NCI-H2196 (cell line): ENCODE measurements at regions not wholly inside any gene's neighbourhood (a gene's known extent, or its start where the extent isn't known, plus 50 kb on each side); places are given as distances from the start of the nearest gene placed in this dataset.
A peak's percentile ranks its signal among the peaks of the same experiment; 100 is the strongest.

Experiments used
- DNase-seq: peaks from one replicate; lab custom pipeline; 2025; ENCODE audit not compliant: unreplicated experiment; lab: John Stamatoyannopoulos, UW

DNA sequence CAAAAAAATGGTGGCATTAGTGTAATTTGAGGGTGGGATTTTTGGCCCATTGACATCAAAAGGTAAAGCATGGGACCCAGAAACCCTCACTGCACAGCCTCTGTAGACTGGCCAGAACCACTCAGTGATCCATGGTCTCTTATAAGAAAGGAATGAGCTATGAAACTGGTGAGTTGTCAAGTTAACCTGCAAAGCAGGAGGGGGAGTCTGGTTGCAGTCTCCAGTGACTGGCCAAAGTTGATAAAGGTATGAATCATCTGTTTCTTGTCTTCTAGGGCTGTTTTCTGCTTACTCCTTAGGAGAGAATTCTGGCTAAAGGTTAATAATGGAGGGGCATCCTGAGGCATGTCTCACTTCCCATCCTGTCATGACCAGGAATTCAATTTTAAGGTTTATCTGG is 325.2 kb downstream of the TLR4 start:
- no peak for DNase-seq

DNA sequence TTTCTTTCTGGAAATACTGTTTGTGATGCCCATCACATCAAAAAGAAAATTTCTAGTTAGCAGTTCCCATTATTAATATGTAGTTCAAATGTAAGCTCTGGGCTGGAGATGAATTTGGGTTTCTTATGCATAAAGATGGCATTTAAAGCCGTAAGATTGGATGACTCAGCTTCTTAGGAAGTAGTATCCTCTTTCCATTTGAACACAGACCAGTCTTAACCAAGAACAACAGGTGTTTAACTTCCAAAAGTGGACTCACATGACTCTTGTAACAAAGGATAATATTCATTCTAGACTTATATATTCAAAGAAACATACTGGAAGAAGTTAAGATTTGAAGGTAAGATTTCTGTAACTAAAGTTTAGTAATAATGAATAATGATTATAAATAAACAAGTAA is 330.5 kb downstream of the TLR4 start:
- DNase-seq = no peak

DNA sequence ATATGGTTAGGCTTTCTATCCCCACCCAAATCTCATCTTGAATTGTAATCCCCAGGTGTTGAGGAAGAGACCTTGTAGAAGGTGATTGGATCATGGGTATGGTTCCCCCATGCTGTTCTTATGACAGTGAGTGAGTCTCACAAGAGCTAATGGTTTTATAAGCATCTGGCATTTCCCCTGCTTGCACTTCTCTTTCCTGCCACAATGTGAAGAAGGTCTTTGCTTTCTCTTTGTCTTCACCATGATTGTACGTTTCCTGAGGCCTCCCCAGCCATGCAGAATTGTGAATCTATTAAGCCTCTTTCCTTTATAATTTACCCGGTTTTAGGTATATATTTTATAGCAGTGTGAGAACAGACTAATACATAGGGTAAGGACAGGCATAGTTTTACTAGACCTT is 334.5 kb downstream of the TLR4 start:
- DNase-seq = no peak

DNA sequence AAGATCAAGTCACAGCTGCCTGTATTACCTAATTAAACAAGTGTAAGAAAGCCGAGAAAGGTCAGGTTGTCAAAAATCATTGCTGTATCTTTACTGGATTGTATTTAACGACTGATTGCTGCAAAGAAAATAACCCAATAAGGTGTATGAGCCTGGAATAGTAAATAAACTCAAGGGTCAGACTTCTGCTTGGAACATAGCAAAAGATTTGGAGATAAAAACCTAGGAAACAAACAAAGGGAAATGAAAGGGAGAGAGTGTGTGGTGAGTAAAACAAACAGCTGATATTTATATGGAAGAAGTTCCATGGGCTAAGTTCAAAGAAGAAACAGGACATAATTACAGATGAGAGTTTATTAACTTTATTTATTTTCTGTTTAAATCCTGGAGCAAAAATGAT is 354.0 kb downstream of the TLR4 start:
- DNase-seq = peak; percentile 48

GRCh38 chr9:118059484-118060278 is 355.5 kb downstream of the TLR4 start:
- DNase-seq = no peak

GRCh38 chr9:118083161-118083560 is 379.0 kb downstream of the TLR4 start:
- DNase-seq = no peak

DNA sequence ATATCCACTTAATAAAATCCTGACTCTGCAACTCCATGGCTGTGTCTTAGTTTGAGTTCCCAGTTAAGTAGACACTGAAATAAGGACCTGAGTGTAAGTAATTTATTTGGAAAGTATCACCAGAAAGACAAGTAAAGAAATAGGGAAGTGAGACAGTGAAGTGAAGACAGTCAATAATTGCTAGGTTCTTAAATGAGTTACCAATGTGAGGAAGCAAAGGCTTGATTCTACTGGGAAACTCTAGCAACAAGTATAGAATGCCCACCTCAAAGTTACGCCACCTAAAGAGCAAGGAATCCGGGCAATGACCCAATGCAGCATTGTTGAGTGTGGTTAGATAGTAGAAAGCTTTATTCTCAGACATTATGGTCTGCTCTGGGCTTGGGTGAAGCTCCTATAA is 383.9 kb downstream of the TLR4 start:
- no peak for DNase-seq

DNA sequence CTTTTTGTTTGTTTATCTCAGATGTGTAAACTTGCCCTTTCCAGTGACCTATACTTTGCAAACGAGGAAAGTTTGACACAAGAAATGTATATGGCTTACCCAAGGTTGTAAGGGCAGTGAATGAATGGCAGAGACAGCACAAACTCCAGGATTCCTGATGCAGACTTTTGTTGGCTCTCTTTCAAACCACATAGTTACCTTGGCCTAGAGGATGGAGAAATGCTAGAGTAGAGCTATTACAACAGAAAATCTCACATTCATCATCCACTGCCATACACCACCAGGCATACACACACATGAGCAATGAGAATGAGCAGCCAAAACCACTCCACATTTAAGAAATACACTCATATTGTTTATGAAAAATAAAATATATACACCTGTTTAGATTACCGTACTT is 387.0 kb downstream of the TLR4 start:
- no peak for DNase-seq

DNA sequence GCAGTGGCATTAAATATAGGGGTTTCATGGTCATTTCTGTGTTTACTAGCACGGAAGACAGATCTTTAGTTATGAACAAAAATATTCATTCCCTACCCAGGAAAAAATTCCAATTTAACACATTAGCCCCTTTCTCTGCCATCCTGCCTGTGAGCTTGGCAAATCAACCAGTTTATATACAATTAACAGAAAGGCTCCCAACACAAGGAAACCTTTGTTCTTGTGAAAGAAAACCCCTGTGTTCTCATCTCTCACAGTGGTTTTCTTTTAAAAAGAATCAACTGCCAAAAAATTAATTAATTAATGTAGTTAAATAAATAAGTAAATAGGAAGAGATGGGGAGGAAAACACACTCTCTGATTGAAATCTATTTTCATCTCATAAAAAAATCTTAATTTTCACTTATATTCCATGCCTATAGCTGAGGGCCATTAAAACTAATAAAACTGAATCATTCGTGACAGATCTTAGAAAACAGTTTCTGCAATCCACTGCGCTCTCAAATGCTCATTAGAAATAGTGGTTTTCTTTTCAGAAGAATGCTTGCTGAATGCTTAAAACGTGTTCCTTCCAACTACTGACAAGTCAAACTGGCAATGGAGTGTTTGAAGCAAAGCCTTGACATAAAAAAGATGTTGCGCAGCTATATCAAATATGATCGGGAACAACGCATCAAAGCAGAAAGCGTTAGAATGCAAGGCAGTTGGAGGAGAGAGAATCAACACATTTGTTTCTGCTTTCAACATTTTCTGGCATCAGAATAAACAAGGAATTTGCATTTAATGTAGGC is 387.7 kb downstream of the TLR4 start:
- DNase-seq = no peak

- no peak for DNase-seq
These were observed 390.2 kb downstream of the TLR4 start for GRCh38 chr9:118094387-118094786.

DNA sequence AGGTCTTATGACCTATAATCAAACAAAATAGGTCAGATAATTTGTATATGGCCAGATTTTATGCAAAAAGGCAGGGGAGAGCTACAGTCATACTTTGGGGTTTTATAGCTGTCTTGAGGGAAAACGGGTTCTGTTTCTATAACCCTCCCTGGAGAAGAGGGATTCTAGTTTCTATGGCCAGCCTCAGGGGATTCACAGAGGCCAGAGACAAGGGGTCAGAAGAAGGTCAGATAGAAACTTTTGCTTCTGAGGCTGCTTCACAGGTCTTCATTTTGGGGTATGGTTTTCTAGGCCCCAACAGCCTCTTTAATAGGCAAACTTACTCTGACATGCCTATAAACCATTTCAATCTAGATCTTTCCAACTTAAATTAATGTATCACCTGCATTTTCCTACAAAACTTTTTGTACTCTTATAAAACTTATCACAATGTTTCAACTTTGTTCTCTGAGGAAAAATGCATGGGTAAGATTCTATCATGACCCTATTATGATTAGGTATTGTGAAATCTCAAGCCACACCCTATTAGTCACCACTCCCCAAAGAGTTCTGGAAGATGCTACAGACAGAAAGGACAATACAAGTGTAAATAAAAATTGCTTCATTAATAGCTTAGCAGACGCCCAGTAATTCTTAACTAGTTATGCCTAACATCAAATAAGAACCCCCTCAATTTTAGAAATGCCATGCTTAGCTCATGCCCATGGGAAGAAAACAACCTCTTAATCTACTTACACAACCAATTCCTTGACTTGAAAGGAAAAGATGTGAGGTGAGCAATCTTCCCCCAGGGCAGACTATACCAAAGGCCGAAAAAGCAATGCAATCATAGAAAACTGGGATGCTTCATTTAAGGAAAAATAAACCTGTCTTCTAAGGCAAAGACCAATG is 396.6 kb downstream of the TLR4 start:
- no peak for DNase-seq

DNA sequence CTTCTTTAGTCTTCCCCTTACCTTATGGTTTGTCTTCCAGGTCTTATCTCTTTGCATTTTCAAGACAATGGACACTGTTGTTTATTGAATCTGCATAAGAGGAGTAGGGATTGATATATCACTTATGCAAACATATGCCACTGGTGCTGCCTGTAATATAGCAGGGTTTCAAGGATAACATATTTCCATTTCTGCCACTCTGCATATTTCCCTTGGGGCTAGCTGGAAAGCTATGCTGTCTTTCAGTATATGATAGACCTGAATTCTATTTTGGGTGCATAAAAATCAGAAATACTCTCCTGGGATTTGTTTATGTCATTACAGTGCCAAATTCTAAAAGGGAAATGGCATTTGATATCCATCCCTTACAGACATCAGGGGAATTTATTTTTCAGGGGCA is 400.2 kb downstream of the TLR4 start:
- DNase-seq = no peak

GRCh38 chr9:118108971-118109370 is 404.8 kb downstream of the TLR4 start:
- no peak for DNase-seq

GRCh38 chr9:118109542-118109941 is 405.3 kb downstream of the TLR4 start:
- no peak for DNase-seq

GRCh38 chr9:118121361-118121760 is 417.2 kb downstream of the TLR4 start:
- no peak for DNase-seq

DNA sequence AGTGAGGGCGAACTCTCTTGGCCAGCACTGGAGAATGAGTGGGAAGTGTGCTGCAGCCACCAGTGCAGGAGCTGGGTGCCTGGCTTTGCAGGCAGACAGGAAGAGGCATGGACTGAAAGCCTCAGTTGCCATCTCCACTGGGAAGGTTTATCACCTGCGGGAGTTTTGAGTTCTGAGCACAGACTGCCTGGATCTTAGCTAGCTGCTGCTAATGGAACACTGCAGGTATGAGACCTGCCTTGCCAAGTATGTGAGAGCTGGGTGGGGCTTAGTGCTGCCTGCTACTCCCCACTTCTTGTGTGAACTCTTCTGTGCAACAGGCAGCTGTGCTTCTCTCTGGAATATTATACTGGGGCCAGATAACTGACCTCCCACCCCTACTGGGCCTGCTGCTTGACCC is 424.1 kb downstream of the TLR4 start:
- DNase-seq = no peak

DNA sequence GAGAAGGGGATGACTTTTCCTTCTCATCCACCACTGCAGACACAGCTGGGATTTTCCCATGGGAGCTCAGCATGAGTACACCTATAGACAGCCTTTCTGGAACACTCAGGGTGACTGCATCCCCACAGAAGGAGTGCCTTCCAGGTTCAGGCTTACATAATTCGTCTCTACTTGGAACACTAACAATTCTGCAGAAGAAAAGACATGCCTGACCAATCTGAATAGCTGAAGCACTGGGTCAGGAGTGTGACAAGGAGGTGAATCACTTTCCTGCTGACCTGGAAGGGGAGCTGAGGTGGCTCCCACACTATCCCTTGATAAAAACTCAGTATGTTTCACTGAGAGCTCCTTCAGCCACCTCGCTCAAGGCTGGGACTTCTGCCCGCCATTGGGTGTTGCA is 425.3 kb downstream of the TLR4 start:
- no peak for DNase-seq

DNA sequence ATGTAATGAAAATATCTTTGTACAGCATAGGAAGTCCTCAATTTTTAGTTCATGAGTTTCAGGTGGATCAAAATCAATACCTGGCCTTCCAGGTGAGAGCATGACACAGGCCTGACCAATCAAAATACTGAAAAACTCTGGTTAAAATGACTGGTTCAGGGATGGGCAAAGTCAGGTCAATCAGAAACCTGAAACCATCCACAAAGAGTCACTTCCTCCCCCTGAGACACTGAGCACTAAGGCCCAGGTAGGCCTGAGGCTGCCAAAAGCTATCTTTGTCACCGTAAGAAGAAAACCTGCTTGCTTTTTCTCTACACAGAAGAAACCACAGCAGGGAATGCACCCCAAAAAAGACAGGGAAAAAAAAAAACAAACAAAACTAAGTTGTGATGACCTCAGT is 444.8 kb downstream of the TLR4 start:
- no peak for DNase-seq

DNA sequence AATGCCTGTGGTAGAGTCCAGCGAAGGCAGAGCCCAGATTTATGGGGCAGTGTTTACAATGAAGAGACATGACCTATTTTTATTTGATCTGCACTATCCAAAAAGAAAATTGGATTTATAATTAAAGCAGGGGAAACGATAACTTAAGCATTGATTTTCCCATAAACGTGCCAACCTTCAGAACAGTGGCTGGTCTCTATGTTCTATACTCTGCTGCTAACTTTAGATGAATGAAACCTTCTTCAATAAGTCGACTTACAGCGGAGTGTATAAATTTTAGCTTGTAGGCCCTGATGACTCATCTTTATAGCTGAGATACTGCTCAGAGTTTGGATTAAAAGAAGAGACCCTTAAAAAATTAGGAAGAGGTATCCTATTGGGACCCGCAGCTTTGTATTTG is 452.6 kb downstream of the TLR4 start:
- DNase-seq = no peak

GRCh38 chr9:118162716-118163115 is 458.5 kb downstream of the TLR4 start:
- no peak for DNase-seq

DNA sequence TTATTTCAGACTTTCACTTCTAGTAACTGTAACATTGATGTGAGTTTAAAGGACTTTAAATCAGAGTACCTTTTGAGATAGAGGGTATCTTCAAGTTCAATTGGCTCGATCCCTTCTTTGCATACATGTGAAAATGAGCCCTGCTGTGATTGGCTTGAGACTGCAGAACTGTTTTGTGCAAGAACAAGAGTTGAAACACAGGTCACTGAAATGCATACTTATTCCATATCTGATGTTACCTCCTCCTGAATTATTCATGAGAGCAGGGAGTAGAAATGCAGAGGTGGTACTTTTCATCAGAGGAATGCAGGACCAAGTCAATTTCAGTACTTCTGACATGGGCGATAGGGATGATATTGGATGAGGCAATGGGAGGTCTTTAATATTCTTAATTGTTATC is 459.5 kb downstream of the TLR4 start:
- no peak for DNase-seq

- no peak for DNase-seq
These were observed 461.2 kb downstream of the TLR4 start for GRCh38 chr9:118165451-118165850.
